HCT116 (cell line): ENCODE measurements at regions not wholly inside any gene's neighbourhood (a gene's known extent, or its start where the extent isn't known, plus 50 kb on each side); places are given as distances from the start of the nearest gene placed in this dataset.

Source experiments
- ATAC-seq: fragments of 200-7000 bp; cut with Tn5 transposase; 2 replicates; pipeline ENCODE4 v1.9.1; 2020; ENCODE audit warnings: mild to moderate bottlenecking, moderate library complexity
- BruUV-seq: library from RNA; stranded (reverse); fragments of 400-500 nt; replicated peaks from 2 replicates; lab custom pipeline; 2021; lab: Mats Ljungman, UMichigan
- CTCF ChIA-PET: fragments of 300-600 bp; sonication (Branson Sonifier 250); formaldehyde crosslinking; loops from one replicate; lab custom pipeline; 2021; ENCODE audit warnings: antibody characterized with exemption; lab: Charles Lee
- POLR2A ChIA-PET: fragments of 300-600, 350-600 bp; sonication (Branson Sonifier 250); formaldehyde crosslinking; loops from one replicate; lab custom pipeline; 2021; ENCODE audit warnings: antibody characterized with exemption; lab: Charles Lee
- RAD21 ChIA-PET, 2 experiments: fragments of 300-600 bp; sonication (Branson Sonifier 250); formaldehyde crosslinking; loops; one replicate each; lab custom pipeline; 2023; ENCODE audit warnings: low total read pairs in 2 of 2; ENCODE audit not compliant: uncharacterized antibody in 2 of 2, unreplicated experiment in 2 of 2, low non-redundant PET in 1 of 2; lab: Charles Lee
- DNase-seq: peaks from one replicate; pipeline ENCODE4 v3.0.0-alpha.2; 2010; ENCODE audit warnings: low read depth, low spot score
- H2AFZ ChIP-seq: fragments of 200-600 bp; shearing (Covaris generic), sonication (generic); 2 replicates; pipeline ENCODE4 v1.6.1; 2017; ENCODE audit warnings: low read depth, mixed run types, mixed read lengths, antibody characterized with exemption, low read length; ENCODE audit not compliant: poor library complexity, severe bottlenecking
- H3K27ac ChIP-seq: 2 replicates; pipeline ENCODE4 v1.5.1; 2012; ENCODE audit warnings: low read depth, low read length
- H3K27me3 ChIP-seq: fragments of 200-600 bp; sonication (generic); 2 replicates; pipeline ENCODE4 v1.6.1; 2016; ENCODE audit warnings: mixed run types, low read length, mixed read lengths; ENCODE audit not compliant: insufficient read depth
- H3K36me3 ChIP-seq, 2 experiments: fragments of 200-500 bp in 1 of 2; fragments of 200-600 bp in 1 of 2; sonication (Bioruptor generic) in 1 of 2; sonication (generic) in 1 of 2; 2 replicates each; pipeline versions ENCODE4 v1.5.1 to v1.6.1; 2014 to 2016; ENCODE audit warnings: low read length in 2 of 2, inconsistent platforms in 1 of 2, mixed read lengths in 1 of 2, mixed run types in 1 of 2; ENCODE audit not compliant: insufficient read depth in 2 of 2, control insufficient read depth in 1 of 2
- H3K4me1 ChIP-seq, 2 experiments: fragments of 200-600 bp in 1 of 2; sonication (generic) in 1 of 2; 2 replicates each; pipeline versions ENCODE4 v1.5.1 to v1.6.1; 2012 to 2017; ENCODE audit warnings: low read length in 2 of 2, inconsistent platforms in 1 of 2, mild to moderate bottlenecking in 1 of 2, mixed read lengths in 1 of 2, mixed run types in 1 of 2, moderate library complexity in 1 of 2; ENCODE audit not compliant: insufficient read depth in 2 of 2, control insufficient read depth in 1 of 2
- H3K4me2 ChIP-seq: fragments of 200-600 bp; sonication (generic); 2 replicates; pipeline ENCODE4 v1.6.1; 2017; ENCODE audit warnings: mixed run types, low read length, mixed read lengths
- H3K4me3 ChIP-seq, 2 experiments: fragments of 200-600 bp in 1 of 2; sonication (generic) in 1 of 2; replicated peaks in 1 of 2; 2 replicates each; pipeline ENCODE4 v1.5.1; 2011 to 2016; ENCODE audit warnings: low read length in 2 of 2, control low read depth in 1 of 2, low read depth in 1 of 2, mild to moderate bottlenecking in 1 of 2, mixed read lengths in 1 of 2, mixed run types in 1 of 2
- H3K79me2 ChIP-seq: fragments of 200-600 bp; sonication (generic); 2 replicates; pipeline ENCODE4 v1.6.1; 2017; ENCODE audit warnings: mild to moderate bottlenecking, mixed run types, low read length, moderate library complexity, mixed read lengths; ENCODE audit not compliant: insufficient read depth
- H3K9ac ChIP-seq: fragments of 200-600 bp; sonication (generic); 2 replicates; pipeline ENCODE4 v1.6.1; 2016; ENCODE audit warnings: low read length, mixed read lengths
- H3K9me2 ChIP-seq: fragments of 200-600 bp; sonication (generic), shearing (Covaris generic); 2 replicates; pipeline ENCODE4 v1.6.1; 2017; ENCODE audit warnings: mixed run types, mild to moderate bottlenecking, moderate library complexity; ENCODE audit not compliant: insufficient read depth
- H3K9me3 ChIP-seq, 2 experiments: fragments of 200-500 bp in 1 of 2; fragments of 200-600 bp in 1 of 2; sonication (Bioruptor generic) in 1 of 2; sonication (generic) in 1 of 2; 2 replicates each; pipeline ENCODE4 v1.6.1; 2014 to 2017; ENCODE audit warnings: low read length in 2 of 2, mixed read lengths in 2 of 2, inconsistent platforms in 1 of 2, low read depth in 1 of 2, mild to moderate bottlenecking in 1 of 2, mixed run types in 1 of 2, moderate library complexity in 1 of 2; ENCODE audit not compliant: control insufficient read depth in 1 of 2, insufficient read depth in 1 of 2
- H4K20me1 ChIP-seq: fragments of 200-600 bp; sonication (generic), shearing (Covaris generic); 2 replicates; pipeline ENCODE4 v1.6.1; 2017; ENCODE audit warnings: mixed run types, mild to moderate bottlenecking, moderate library complexity; ENCODE audit not compliant: insufficient read depth
- ATF3 ChIP-seq: IDR thresholded peaks from 2 replicates; pipeline ENCODE4 v1.6.1; 2012
- CTCF ChIP-seq, 3 experiments: fragments of 200-600 bp in 1 of 3; sonication (generic) in 1 of 3; IDR thresholded peaks in 2 of 3; conservative IDR thresholded peaks in 1 of 3; 2 replicates each; pipeline ENCODE4 v1.5.1; 2012 to 2017; ENCODE audit warnings: low read depth in 2 of 3, low read length in 2 of 3, antibody characterized with exemption in 1 of 3, borderline replicate concordance in 1 of 3, control low read depth in 1 of 3, mild to moderate bottlenecking in 1 of 3, mixed read lengths in 1 of 3, mixed run types in 1 of 3, moderate library complexity in 1 of 3; ENCODE audit not compliant: insufficient read depth in 1 of 3
- EGR1 ChIP-seq: IDR thresholded peaks from 2 replicates; pipeline ENCODE4 v1.6.1; 2012; ENCODE audit warnings: low read depth
- ELF1 ChIP-seq: IDR thresholded peaks from 2 replicates; pipeline ENCODE4 v1.6.1; 2012; ENCODE audit warnings: low read depth, borderline replicate concordance
- EZH2 ChIP-seq: fragments of 200-600 bp; sonication (generic); IDR thresholded peaks from 2 replicates; pipeline ENCODE4 v1.6.1; 2017; ENCODE audit warnings: antibody characterized with exemption, mixed run types
- EZH2phosphoT487 ChIP-seq: fragments of 200-600 bp; IDR thresholded peaks from 2 replicates; pipeline ENCODE4 v1.6.1; 2018; ENCODE audit warnings: antibody characterized with exemption, borderline replicate concordance
- JUND ChIP-seq: IDR thresholded peaks from 2 replicates; pipeline ENCODE4 v1.6.1; 2012
- SIN3A ChIP-seq: IDR thresholded peaks from 2 replicates; pipeline ENCODE4 v1.6.1; 2012; ENCODE audit warnings: low read depth
- SRF ChIP-seq: IDR thresholded peaks from 2 replicates; pipeline ENCODE4 v1.6.1; 2012; ENCODE audit warnings: low read depth
- YY1 ChIP-seq: IDR thresholded peaks from 2 replicates; pipeline ENCODE4 v1.6.1; 2011; ENCODE audit warnings: low read length, low read depth, moderate library complexity, mild to moderate bottlenecking; ENCODE audit not compliant: insufficient replicate concordance; ENCODE audit errors: extremely low read depth
- ZNF274 ChIP-seq: fragments of 200-500 bp; sonication (Bioruptor generic); IDR thresholded peaks from 2 replicates; pipeline ENCODE4 v1.6.1; 2014; ENCODE audit warnings: mild to moderate bottlenecking, low read depth, low read length, inconsistent platforms
- intact Hi-C: fragments of 100-400 bp; cut with micrococcal nuclease; formaldehyde crosslinking; loops from 2 replicates; pipeline ENCODE4 v1.10.0; 2022

GRCh38 chr2:47226132-47226922 lies 50.0 kb upstream of the CALM2 start:
- DNase-seq (no peak), ATAC-seq (no peak)
- H4K20me1 ChIP-seq, result no peaks in the 10 kb centered on the region
- BruUV-seq, result no TSS peak
- H3K9me3 ChIP-seq, result no peaks in the 10 kb centered on the region
- H3K79me2 ChIP-seq, result no peaks in the 10 kb centered on the region
- H3K4me1 ChIP-seq, result peaks cover 3 to 11% of the 10 kb centered on the region in 2 experiments; a peak in 3 of 4 replicates
- RAD21 ChIA-PET, result no interaction called here
- intact Hi-C loops, result no loop called here
- H3K9me2 ChIP-seq, result peaks cover 3% of the 10 kb centered on the region; the same call in 1 of the 2 replicates
- TF ChIP-seq YY1, result no peak
- TF ChIP-seq ZNF274, result no peak
- no peak for TF ChIP-seq ELF1
- TF ChIP-seq EZH2phosphoT487, result no peak
- TF ChIP-seq SRF, result no peak
- TF ChIP-seq EZH2, result no peak
- no peak for TF ChIP-seq JUND
- no peak for TF ChIP-seq CTCF (IDR thresholded peaks at IDR 0.05 in 2 of 3, conservative IDR thresholded peaks at IDR 0.05 in 1 of 3; ENCODE audit: borderline replicate concordance in 1 of 3, insufficient read depth in 1 of 3, low read depth in 2 of 3, low read length in 2 of 3)
- TF ChIP-seq SIN3A, result no peak
- no peak for TF ChIP-seq ATF3
- TF ChIP-seq EGR1, result no peak
- H3K4me2 ChIP-seq, result no peak overlapping the region
- no peak overlapping the region for H3K4me3 ChIP-seq
- H3K27ac ChIP-seq, result no peak overlapping the region
- no peak overlapping the region for H3K9ac ChIP-seq
- H3K36me3 ChIP-seq, result no peaks in the 10 kb centered on the region
- CTCF ChIA-PET, result no interaction called here
- H2AFZ ChIP-seq, result no peak overlapping the region
- H3K27me3 ChIP-seq, result no peaks in the 10 kb centered on the region
- POLR2A ChIA-PET, result no interaction called here
